ENCODE measurements at regions not wholly inside any gene's neighbourhood (a gene's known extent, or its start where the extent isn't known, plus 50 kb on each side); places are given as distances from the start of the nearest gene placed in this dataset.

DNA sequence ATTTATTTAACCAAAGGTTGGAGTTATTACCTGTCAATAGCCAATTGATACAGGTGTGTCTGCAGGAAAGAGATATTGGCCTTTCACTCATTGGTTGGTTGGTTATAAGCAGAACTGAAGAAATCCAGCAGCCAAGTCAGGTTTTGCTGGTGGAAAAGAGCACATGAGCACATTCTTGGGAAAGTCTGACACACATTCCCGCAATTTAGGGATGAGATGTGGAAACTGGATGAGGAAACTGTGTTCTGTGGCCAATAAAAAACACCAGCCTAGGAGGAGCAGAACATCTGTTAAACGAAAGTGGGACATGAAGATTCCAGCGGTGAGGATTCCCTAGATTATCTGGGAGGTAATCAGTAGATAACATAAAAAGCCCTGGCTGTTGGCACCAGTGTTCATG is 567.4 kb upstream of the CPEB2 start:
- TF ChIP-seq, protein P1, sequence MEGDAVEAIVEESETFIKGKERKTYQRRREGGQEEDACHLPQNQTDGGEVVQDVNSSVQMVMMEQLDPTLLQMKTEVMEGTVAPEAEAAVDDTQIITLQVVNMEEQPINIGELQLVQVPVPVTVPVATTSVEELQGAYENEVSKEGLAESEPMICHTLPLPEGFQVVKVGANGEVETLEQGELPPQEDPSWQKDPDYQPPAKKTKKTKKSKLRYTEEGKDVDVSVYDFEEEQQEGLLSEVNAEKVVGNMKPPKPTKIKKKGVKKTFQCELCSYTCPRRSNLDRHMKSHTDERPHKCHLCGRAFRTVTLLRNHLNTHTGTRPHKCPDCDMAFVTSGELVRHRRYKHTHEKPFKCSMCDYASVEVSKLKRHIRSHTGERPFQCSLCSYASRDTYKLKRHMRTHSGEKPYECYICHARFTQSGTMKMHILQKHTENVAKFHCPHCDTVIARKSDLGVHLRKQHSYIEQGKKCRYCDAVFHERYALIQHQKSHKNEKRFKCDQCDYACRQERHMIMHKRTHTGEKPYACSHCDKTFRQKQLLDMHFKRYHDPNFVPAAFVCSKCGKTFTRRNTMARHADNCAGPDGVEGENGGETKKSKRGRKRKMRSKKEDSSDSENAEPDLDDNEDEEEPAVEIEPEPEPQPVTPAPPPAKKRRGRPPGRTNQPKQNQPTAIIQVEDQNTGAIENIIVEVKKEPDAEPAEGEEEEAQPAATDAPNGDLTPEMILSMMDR (IDR thresholded peaks at IDR 0.05): no peak
- no peaks in the 10 kb centered on the region for H3K4me1 Mint-ChIP-seq
- intact Hi-C loops (cut with micrococcal nuclease): no loop called here
- Histone ChIP-seq H3K36me3 (ENCODE audit: control insufficient read depth, insufficient read depth, low read length) (no peaks in the 10 kb centered on the region), H3K4me3 (ENCODE audit: low read length) (no peak overlapping the region), H3K27ac (ENCODE audit: low read length) (no peak overlapping the region), H3K9me3 (ENCODE audit: control insufficient read depth, insufficient read depth, low read length) (no peaks in the 10 kb centered on the region), H3K4me1 (ENCODE audit: control insufficient read depth, insufficient read depth, low read length) (no peaks in the 10 kb centered on the region), H3K27me3 (ENCODE audit: control insufficient read depth, insufficient read depth, low read length) (no peaks in the 10 kb centered on the region)
- H3K27ac Mint-ChIP-seq: no peak overlapping the region
- 93% methylated on average over 2 of the region's 3 CpGs for WGBS (ENCODE audit: insufficient coverage)
- DNase-seq (no peak), ATAC-seq (no peak)
- no peaks in the 10 kb centered on the region for H3K27me3 Mint-ChIP-seq (ENCODE audit: low read depth in 2 of 2)
- H3K4me3 Mint-ChIP-seq: no peak overlapping the region
- H3K36me3 Mint-ChIP-seq: no peaks in the 10 kb centered on the region
- peaks cover 4 to 9% of the 10 kb centered on the region in 2 donors for H3K9me3 Mint-ChIP-seq

DNA sequence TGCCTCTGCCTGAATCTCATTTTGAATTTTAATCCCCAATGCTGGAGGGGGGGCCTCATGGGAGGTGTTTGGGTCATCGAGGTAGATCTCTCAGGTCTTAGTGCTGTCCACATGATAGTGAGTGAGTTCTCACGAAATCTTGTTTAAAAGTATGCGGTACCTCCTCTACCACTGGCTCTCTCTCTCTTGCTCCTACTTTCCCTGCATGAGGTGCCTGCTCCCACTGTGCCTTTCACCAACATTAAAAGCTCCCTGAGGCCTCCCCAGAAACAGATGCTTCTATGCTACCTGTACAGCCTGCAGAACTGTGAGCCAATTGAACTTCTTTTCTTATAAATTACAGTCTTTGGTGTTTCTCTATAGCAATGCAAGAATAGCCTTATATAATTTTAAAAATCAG is 560.7 kb upstream of the CPEB2 start:
- no peak for DNase-seq
- Mint-ChIP-seq H3K27me3 (ENCODE audit: low read depth in 2 of 2) (no peaks in the 10 kb centered on the region), H3K4me1 (no peaks in the 10 kb centered on the region), H3K9me3 (peaks cover 9 to 13% of the 10 kb centered on the region in 2 donors), H3K36me3 (no peaks in the 10 kb centered on the region), H3K4me3 (no peak overlapping the region), H3K27ac (no peak overlapping the region)
- no peaks in the 10 kb centered on the region for H3K36me3 ChIP-seq (ENCODE audit: control insufficient read depth, insufficient read depth, low read length)
- no peaks in the 10 kb centered on the region for H3K4me1 ChIP-seq (ENCODE audit: control insufficient read depth, insufficient read depth, low read length)
- H3K27me3 ChIP-seq (ENCODE audit: control insufficient read depth, insufficient read depth, low read length): no peaks in the 10 kb centered on the region
- 88% methylated on average over 3 of the region's 3 CpGs for WGBS (ENCODE audit: insufficient coverage)
- intact Hi-C loops (cut with micrococcal nuclease): no loop called here
- no peak overlapping the region for H3K4me3 ChIP-seq (ENCODE audit: low read length)
- TF ChIP-seq, protein P1 (IDR thresholded peaks at IDR 0.05): no peak
- H3K27ac ChIP-seq (ENCODE audit: low read length): no peak overlapping the region
- H3K9me3 ChIP-seq (ENCODE audit: control insufficient read depth, insufficient read depth, low read length): no peaks in the 10 kb centered on the region
- no peak for ATAC-seq

DNA sequence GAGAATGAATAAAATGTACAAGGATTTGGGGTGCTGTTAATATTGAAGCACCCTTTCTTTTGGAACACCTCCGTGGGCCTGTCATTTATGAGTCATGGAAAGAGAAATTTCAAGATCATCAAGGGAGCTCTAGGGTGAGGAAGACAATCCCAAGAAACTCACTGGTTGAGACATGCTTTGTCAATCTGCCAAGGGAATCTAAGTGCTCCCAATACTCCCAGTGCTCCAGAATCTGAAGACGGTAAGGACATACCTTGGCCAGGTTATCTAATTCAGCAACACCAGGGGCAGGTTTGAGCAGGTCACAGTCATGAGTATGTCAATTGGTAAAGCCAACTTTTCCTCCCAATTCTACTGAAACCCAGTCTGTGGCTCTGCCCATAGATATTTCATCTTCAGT is 556.4 kb upstream of the CPEB2 start:
- H3K9me3 Mint-ChIP-seq: peaks cover 6 to 9% of the 10 kb centered on the region in 2 donors
- DNase-seq (no peak), ATAC-seq (no peak)
- no peaks in the 10 kb centered on the region for H3K4me1 Mint-ChIP-seq
- no peaks in the 10 kb centered on the region for H3K27me3 Mint-ChIP-seq (ENCODE audit: low read depth in 2 of 2)
- TF ChIP-seq, protein P1 (IDR thresholded peaks at IDR 0.05): no peak
- H3K36me3 ChIP-seq (ENCODE audit: control insufficient read depth, insufficient read depth, low read length): no peaks in the 10 kb centered on the region
- intact Hi-C loops (cut with micrococcal nuclease): no loop called here
- H3K4me1 ChIP-seq (ENCODE audit: control insufficient read depth, insufficient read depth, low read length): no peaks in the 10 kb centered on the region
- 90% methylated on average over 2 of the region's 2 CpGs for WGBS (ENCODE audit: insufficient coverage)
- no peaks in the 10 kb centered on the region for H3K9me3 ChIP-seq (ENCODE audit: control insufficient read depth, insufficient read depth, low read length)
- no peaks in the 10 kb centered on the region for H3K27me3 ChIP-seq (ENCODE audit: control insufficient read depth, insufficient read depth, low read length)
- H3K27ac ChIP-seq (ENCODE audit: low read length): no peak overlapping the region
- no peak overlapping the region for H3K4me3 ChIP-seq (ENCODE audit: low read length)
- no peak overlapping the region for H3K4me3 Mint-ChIP-seq
- no peak overlapping the region for H3K27ac Mint-ChIP-seq
- H3K36me3 Mint-ChIP-seq: no peaks in the 10 kb centered on the region

DNA sequence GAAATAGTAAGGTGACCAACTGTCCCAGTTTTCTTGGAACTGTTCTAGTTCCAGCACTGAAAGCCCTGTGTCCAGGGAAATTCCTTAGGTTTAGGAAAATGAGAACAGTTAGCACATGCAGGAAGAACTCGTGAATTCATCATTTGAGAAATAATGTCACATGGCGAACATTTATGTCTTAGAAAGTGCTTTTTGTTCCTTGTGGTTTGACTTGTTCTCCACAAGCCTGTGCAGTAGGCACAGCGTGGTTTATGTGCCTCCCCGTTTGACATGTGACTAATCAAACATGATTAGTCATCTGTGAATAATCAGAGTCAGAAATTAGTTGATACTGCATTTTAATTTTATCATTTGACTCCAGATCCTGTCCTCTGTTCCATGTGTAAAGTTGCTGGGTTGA is 556.0 kb upstream of the CPEB2 start:
- Mint-ChIP-seq H3K4me3 (no peak overlapping the region), H3K9me3 (peaks cover 6 to 9% of the 10 kb centered on the region in 2 donors), H3K27me3 (ENCODE audit: low read depth in 2 of 2) (no peaks in the 10 kb centered on the region), H3K4me1 (no peaks in the 10 kb centered on the region), H3K27ac (no peak overlapping the region), H3K36me3 (no peaks in the 10 kb centered on the region)
- TF ChIP-seq, protein P1 (IDR thresholded peaks at IDR 0.05): no peak
- DNase-seq (no peak), ATAC-seq (no peak)
- no peak overlapping the region for H3K4me3 ChIP-seq (ENCODE audit: low read length)
- H3K4me1 ChIP-seq (ENCODE audit: control insufficient read depth, insufficient read depth, low read length): no peaks in the 10 kb centered on the region
- WGBS (ENCODE audit: insufficient coverage): 20% methylated on average over 4 of the region's 4 CpGs
- H3K27me3 ChIP-seq (ENCODE audit: control insufficient read depth, insufficient read depth, low read length): no peaks in the 10 kb centered on the region
- H3K27ac ChIP-seq (ENCODE audit: low read length): no peak overlapping the region
- no peaks in the 10 kb centered on the region for H3K9me3 ChIP-seq (ENCODE audit: control insufficient read depth, insufficient read depth, low read length)
- H3K36me3 ChIP-seq (ENCODE audit: control insufficient read depth, insufficient read depth, low read length): no peaks in the 10 kb centered on the region
- intact Hi-C loops (cut with micrococcal nuclease): no loop called here

Measured in natural killer cell (primary cell).